Upper lobe of left lung (tissue), 4 donors: ENCODE measurements at regions not wholly inside any gene's neighbourhood (a gene's known extent, or its start where the extent isn't known, plus 50 kb on each side); places are given as distances from the start of the nearest gene placed in this dataset.

Source experiments
- CTCF ChIP-seq, 6 experiments: fragments of 450-650 bp in 4 of 6; fragments of 200-600 bp in 2 of 6; sonication (generic) in 2 of 6; IDR thresholded peaks; one replicate each; pipeline ENCODE4 v1.5.1; 2016 to 2019; ENCODE audit warnings: antibody characterized with exemption in 6 of 6
- POLR2A ChIP-seq, 4 donors: fragments of 450-650 bp; IDR thresholded peaks; one replicate each; pipeline ENCODE4 v1.5.1; 2016 to 2017; ENCODE audit warnings: antibody characterized with exemption in 4 of 4, mild to moderate bottlenecking in 2 of 4

- TF ChIP-seq POLR2A (IDR thresholded peaks at IDR 0.05) (no peak), CTCF (IDR thresholded peaks at IDR 0.05) (no peak)
These were observed 110.0 kb upstream of the ZEB2 start for GRCh38 chr2:144629935-144630334.
